NCI-H146 treated with DMSO at 0.1 percent for 48 hours (cell line): ENCODE measurements at regions not wholly inside any gene's neighbourhood (a gene's known extent, or its start where the extent isn't known, plus 50 kb on each side); places are given as distances from the start of the nearest gene placed in this dataset.
"Not testable (repeated sequence)": the region's sequence is repeated elsewhere in the genome, so short reads cannot be mapped to it uniquely, and the experiment has no call there.

ENCODE experiments used
- DNase-seq: peaks from one replicate; lab custom pipeline; 2025; ENCODE audit not compliant: unreplicated experiment; lab: John Stamatoyannopoulos, UW

DNA sequence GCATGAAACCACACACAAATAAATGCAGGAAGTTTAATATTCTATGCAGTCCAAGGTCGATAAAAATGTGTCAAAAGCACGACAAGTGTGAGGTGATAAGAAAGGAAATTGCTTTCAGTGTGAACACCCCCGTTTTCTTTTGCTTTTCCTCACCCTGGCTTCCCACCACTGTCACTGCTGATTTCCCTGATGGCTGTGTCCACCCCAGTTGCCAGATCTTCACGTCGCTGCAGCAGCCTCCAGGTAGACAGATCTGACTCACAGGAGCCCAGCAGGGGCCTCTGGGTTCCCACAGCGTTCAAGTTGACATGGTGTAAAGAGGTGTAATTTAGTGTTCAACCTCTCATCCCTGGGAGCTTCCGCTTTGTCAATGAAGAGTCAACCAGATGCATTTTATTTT lies 128.0 kb upstream of the TACR1 start:
- DNase-seq = peak; percentile 82

DNA sequence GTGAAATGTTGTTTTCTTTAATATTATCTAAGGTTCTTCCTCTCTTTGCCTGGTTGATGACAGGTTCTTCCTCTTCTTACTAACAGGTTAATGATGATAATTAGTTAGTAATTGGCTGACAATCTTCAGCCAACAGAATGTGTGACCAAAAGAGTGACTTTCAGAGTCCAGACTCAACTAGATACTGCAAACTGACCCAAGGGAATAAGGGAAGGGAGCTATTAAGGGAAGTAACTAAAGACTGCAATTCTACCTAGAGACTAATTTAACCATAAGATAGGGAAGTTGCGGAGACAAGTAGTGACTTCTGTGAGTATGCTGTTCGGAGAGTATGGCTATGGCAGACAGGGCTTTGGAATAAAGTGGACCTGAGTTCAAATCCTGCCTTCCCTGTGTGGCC lies 127.3 kb upstream of the TACR1 start:
- DNase-seq = no peak

DNA sequence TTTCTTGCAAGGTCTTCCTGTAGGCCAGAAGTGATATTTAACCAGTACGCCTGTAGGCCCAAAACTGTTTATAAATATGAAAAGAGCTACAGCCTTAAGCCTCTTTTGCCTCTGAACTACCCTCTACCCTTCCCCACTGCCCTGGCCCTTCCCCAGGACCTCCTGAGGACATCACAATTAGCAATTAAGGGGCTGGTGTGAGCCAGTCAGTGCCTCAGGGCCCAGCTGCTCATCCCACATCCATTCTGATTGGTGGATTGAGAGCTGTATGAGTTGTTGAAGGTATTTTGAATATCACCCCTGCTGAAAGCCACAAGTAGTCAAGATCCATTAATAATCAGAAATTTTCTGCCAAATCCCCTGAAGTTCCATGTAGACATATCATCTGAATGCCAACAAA lies 126.3 kb upstream of the TACR1 start:
- DNase-seq = no peak

DNA sequence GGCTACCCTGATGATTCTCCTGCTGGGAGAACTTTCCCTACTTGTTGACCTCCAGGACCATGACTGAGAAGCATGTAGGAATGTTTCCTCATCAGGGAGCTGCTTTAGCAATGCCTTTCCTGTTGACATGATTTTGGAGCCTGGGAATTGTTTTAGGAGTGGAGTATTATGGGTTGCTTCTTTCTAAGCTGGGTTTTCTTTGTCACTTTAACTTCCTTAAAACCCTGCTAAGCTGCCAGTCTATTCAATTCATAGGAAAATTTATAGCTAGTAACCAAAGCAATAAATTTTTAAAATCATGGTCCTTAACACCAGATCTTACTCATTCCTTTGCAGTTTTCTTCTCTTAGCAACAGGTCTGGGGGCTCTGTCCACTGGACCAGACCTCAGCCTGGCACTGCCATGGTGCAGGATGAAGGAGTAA lies 125.6 kb upstream of the TACR1 start:
- no peak for DNase-seq

DNA sequence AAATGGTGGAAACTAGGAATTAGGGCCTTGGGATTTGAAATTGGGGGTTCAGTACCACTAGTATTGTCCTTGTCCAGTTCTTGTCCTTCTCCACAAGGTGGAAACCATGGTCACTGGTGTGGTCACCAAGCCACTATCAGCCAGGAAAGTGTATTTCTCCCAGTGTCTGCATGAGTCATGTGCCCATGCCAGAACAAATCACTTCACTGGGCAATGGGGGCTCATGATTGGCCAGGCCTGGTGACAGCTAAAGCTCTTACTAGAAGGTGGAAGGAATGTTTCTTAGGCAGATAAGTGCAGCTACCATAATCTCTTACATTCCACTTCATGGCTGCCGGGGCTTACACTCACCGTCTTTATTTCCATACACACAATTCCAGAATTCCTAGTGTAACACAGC lies 124.8 kb upstream of the TACR1 start:
- no peak for DNase-seq

DNA sequence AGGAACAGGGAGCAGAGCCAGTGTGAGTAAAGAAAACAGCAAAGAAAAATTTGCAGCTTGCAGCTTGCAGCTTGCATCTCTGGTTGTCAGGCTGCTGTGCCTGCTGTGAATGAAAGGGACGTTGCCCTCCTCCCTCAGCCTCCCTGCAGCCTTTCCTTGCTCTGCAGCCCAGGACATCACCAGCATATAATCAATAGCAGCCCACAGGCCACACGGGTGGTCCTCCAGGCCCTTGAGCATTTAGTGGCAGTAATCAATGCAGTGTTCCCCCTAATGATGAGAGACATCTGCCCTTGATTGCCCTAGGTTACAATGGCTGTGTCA lies 122.2 kb upstream of the TACR1 start:
- DNase-seq = no peak

DNA sequence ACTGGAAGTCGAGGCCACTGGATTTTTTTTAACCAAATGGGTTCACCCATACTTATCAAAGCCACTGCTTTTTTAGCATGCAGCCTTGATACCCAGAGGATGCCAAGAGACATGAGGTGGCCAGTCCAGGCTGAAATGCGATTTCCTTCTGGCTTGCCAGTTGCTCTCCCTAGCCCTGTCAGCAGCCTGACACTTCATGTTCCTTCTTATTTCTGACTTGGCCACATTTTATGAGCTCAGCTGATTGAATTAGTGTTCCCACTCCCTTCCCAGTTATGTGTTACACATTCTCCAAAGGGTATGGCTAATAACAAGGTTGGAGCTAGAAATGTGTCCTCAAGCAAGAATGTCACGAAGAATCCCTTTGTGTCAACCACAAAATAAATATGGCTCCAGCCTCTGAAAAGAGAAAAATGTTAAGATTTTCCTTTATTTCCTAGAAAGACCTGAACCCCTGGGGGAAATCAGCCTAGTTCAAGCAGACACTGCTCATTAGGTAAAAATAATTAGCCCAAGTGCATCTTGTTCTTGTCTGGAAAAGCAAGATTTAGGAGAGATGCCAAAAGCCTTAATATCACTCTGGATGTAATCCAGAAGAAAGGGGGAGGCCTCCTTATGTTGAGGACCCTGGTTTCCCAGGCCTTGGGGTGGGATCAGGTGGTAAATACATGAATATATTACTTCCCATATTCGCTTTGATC lies 121.7 kb upstream of the TACR1 start:
- no peak for DNase-seq

DNA sequence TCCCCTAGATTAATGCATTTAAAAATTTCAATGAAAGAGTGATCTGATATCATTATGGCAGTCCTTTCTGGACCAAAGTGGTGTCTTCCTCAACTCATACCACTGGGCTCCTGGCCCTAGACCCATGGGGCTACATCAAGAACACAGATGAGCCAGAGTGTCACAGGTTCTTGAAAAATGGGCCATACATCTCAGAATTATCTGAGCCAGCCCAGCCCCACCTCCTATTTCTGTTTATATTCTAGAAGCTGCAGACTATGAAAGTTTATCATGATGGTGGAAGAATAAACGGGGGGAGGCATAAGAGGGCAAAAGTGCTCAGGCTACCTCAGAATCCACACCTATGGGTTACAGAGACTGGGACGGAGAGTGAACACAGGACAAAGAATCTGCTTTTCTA lies 120.6 kb upstream of the TACR1 start:
- no peak for DNase-seq

DNA sequence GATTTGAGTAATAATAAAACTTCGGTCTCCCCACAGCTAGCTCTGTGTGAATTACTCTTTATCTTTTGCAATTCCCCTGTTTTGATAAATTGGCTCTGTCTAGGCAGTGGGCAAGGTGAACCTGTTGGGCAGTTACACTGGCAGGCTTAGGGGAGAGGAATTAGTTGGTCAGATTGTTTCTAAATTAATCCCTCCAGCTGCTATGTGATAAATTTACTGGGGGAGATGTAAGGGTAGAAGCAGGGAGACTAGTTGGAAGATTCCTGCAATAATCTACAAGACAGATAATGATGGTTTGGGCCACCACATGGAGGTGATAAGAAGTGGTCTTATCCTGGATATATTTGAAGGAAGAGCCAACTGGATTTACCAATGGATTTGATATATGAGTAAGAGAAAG lies 118.5 kb upstream of the TACR1 start:
- DNase-seq = no peak

DNA sequence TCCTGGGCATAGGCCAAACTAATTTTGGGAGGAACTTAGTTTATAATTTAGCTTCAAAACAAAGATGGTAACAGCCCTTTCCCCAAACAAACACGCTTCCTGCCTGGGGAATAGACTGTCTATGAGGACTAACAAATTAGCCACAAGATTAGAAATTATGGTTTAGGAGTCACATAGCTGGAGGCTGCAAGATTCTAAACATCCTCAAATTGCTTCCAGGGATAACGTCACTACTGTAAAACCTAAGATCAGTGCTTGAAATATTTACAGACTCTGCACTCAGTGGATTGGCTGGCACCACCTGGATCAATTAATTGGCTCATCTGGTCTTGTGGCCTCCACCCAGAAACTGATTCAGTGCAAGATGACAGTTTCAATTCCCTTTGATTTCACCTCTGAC lies 118.0 kb upstream of the TACR1 start:
- no peak for DNase-seq

DNA sequence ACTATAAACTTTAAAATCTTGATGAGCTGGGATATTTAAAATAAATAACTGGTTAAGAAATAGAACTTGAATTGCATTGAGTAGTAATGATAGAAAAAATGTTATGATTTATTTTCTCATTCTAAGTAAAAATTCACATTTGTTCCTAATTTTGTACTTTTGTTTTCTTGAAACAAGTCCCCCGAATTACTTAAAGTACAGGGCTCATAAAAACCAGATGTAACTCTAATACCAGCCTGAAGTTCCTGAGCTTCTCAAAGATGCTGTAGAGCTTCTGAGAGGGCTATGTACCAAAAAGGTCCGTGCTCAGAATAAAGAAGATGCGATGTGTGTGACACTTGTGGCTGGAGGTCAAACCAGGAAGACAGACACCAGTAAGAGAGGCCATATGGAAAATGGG lies 116.1 kb upstream of the TACR1 start:
- no peak for DNase-seq

DNA sequence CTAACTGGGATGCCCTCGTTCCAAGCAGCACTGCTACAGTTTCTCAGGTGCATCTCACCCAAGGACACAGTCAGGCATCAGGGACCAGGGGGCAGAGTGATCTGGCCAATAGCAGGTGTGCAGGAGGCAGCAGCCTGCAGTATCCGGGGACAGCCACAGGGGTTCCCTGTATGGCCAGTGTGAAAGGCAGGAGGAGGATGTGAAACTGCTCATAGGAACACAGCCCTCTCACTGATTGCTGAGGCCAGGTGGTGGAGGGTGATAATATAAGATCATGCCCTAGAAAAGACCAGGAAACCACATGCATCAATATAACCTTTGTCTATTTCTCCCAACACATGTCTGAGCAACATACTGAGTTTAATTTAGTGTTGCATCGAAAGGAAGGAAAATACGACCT lies 112.7 kb upstream of the TACR1 start:
- DNase-seq = peak; percentile 50

DNA sequence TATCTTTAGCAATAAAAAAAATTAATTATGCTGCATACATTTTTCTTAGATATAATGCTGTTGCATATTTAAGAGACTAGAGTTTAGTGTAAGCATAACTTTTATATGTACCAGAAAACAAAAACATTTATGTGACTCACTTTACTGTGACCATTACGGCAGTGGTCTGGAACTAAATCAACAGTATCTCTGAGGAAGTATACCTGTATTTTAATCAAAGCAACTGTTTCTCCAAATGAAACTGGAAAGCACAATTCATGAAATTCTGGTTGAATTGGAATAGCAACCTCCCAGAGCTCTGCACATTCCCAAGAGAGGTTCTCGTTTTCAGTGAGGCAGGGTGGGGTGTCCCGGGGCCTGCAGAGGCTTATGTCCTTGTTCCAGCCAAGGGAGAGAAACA lies 112.2 kb upstream of the TACR1 start:
- no peak for DNase-seq

DNA sequence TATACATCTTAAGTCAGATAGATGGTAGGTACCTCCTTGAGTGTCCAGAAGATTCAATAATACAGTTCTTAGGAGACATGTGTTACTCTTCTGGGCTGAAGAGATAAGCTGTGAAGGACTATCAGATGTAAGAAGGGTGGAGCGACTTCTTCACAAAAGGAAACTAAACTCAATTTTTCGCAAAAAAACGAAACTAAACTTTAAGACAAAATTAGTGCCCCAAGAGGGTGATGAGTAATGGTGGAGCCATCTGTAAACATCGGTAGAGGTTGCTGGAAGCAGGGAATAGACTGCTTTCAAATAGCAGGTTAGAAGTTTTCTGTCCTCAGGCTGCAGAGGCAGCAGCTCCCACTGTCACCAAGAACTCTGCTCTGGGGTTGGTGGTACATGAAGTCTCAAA lies 111.6 kb upstream of the TACR1 start:
- DNase-seq = no peak

DNA sequence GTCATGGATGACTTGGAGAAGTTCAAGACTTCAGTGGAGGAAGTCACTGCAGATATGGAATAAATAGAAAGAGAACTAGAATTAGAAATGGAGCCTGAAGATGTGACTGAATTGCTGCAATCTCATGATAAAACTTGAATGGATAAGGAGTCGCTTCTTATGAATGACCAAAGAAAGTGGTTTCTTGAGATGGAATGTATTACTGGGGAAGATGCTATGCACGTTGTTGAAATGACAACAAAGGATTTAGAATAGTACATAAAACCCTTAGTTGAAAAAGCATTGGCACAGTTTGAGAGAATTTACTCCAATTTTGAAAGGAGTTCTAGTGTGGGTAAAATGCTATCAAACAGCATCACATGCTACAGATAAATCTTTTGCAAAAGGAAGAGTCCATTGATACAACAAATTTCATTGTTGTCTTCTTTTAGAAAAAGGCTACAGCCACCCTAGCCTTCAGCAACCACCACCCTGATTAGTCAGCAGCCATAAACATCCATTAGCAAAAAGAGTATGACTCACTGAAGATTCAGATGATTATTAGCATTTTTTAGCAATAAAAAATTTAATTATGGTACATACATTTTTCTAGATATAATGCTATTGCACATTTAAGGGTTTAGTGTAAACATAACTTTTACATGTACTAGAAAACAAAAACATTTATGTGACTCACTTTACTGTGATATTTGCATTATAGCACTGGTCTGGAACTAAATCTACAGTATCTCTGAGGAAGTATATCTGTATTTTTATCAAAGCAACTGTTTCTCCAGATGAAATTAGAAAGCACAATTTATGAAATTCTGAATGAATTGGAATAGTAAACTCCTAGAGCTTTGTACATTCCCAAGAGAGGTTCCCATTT lies 110.5 kb upstream of the TACR1 start:
- no peak for DNase-seq

DNA sequence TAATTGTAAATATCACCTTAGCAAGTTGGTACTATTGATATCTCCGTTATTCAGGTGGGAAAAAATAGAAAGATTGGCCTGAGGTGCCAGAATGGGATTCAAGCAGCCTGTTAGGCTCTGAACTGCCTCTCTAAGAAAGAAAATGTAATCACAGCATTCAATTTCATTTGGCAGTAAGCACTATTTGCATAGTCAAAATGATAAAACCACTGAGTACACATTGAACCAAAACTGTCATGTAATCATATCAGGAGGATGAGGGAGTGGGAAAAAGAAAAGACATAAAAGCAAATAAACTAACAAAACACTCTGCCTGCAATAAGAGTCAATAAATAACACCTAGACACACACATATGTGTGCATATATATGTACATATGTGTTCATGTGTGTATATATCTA lies 103.9 kb upstream of the TACR1 start:
- no peak for DNase-seq

DNA sequence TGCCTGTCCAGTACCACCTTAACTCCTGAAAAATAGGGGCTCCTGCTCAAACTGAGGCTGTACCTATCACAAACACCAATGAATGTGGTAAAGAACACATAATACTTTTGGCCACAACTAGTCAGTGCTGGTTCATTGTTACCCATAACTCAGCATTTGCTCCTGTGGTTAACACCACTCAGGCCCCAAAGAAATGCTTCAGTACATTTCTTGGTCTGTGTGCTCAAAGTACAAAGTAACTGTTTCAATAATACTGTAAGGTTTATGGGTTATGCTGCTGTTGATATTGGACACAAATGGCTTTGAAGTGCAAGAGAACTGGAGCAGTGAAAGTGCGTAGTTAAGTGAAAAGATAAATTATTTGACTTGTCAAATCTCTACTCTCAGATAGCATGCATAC lies 95.0 kb upstream of the TACR1 start:
- DNase-seq = no peak

DNA sequence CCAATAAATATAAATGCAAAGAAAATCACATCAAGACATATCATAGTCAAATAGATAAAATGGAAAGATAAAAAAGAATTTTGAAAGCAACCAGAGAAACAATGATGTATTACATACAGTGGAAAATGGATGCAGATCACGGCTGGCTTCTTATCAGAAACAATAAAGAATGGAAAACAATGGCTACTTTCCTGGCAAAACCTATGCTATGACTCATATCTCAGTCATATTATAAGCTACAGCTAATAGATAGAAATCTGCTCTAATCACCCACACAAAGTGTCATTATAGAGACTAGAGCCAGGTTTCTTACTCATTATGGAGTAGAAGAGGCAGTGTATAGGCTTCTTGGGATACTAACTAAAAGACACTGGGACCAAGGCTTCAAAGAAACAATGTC lies 93.5 kb upstream of the TACR1 start:
- no peak for DNase-seq

DNA sequence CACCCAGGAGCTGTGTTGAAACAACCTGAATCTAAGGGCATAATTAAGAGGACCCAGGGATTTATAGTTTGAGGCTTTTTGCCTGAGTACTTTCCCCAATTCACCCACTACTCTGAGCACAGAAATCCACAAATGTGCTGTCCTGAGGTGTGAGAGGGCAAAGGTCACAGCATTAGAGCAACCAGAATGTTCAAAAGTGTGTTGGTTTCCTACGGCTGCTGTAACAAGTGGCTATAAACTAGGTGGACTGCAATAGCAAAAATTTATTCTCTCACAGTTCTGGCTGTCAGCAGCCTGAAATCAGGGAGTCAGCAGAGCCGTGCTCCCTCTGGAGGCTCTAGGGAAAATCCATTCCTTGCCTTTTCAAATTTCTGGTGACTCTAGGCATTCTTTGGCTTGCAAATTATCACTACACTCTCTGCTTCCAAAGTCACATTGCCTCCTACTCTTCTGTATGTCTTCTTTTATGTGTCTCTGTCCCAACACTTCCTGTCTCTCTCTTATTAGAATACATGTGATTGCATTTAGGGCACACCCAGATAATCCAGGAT lies 91.4 kb upstream of the TACR1 start:
- no peak for DNase-seq

DNA sequence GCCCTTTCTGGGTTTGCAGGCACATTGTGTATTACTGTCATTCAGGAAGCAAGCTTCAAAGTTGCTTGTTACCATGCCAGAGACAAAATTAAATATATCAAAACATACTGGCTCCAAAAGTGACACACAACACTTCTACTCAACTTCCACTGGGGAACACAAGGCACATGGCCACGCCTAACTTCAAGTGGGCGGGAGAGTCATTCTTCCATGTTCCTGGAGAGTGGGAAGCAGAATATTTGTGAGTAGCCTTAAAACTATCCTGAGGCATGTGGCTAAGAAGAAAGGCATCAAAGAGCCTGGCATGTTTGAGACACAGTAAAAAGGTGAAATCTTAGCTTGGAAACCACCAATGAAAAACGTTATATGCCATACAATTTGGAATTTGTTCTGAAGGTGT lies 90.5 kb upstream of the TACR1 start:
- no peak for DNase-seq

DNA sequence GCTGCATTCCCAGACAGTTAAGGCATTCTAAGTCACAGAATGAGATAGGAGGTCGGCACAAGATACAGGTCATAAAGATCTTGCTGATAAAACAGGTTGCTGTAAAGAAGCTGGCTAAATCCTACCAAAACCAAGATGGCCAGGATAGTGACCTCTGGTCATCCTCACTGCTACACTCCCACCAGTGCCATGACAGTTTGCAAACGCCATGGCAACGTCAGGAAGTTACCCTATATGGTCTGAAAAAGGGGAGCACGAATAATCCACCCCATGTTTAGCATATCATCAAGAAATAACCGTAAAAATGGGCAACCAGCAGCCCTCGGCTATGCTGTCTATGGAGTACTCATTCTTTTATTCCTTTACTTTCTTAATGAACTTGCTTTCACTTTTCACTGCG lies 89.9 kb upstream of the TACR1 start:
- not testable (repeated sequence) for DNase-seq

DNA sequence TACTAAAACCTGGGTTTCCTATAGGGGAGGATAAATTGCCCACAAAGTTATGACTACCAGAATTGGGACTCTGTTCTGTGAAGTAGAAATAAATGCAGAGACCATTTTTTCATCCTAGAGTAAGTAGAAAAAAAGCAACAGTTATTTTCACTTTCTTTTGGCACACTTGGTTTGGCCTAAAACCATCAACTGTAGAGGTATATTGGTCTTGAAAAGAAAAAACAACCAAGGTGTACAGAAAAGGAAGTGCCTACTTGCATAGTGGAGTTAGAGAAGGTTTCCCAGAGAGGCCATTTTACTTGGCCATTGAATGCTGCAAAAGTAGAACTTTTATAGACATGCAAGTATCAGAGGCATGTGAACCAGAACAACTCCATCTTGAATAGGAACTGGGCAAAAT lies 89.4 kb upstream of the TACR1 start:
- no peak for DNase-seq
